SK-N-SH (cell line): ENCODE measurements at regions not wholly inside any gene's neighbourhood (a gene's known extent, or its start where the extent isn't known, plus 50 kb on each side); places are given as distances from the start of the nearest gene placed in this dataset.

Source experiments
- EP300 ChIP-seq, 2 experiments: IDR thresholded peaks; 2 replicates each; pipeline versions ENCODE4 v1.4.0 to v1.6.1; 2012; ENCODE audit warnings: borderline replicate concordance in 1 of 2, low read depth in 1 of 2, low read length in 1 of 2
- JUND ChIP-seq: IDR thresholded peaks from 2 replicates; pipeline ENCODE4 v1.4.0; 2012
- RAD21 ChIP-seq: IDR thresholded peaks from 2 replicates; pipeline ENCODE4 v1.6.1; 2012; ENCODE audit warnings: mild to moderate bottlenecking, low read length
- SIN3A ChIP-seq: IDR thresholded peaks from 2 replicates; pipeline ENCODE4 v1.6.1; 2012; ENCODE audit warnings: low read depth, mild to moderate bottlenecking, low read length, moderate library complexity, borderline replicate concordance
- SMC3 ChIP-seq: IDR thresholded peaks from 2 replicates; pipeline ENCODE4 v1.6.1; 2012; ENCODE audit warnings: low read depth, low read length, improper control_type of control experiment
- TAF1 ChIP-seq: IDR thresholded peaks from 2 replicates; pipeline ENCODE4 v1.6.1; 2012; ENCODE audit warnings: low read depth, mild to moderate bottlenecking, low read length, moderate library complexity, borderline replicate concordance
- TF ChIP-seq, protein P1 (sequence below): fragments of 200-600 bp; sonication (generic); IDR thresholded peaks from 2 replicates; pipeline ENCODE4 v1.6.1; 2017; ENCODE audit warnings: antibody characterized with exemption, mild to moderate bottlenecking, moderate library complexity
- TF ChIP-seq, protein P2 (sequence below): IDR thresholded peaks from 2 replicates; pipeline ENCODE4 v1.4.0; 2012; ENCODE audit warnings: low read depth

DNA sequence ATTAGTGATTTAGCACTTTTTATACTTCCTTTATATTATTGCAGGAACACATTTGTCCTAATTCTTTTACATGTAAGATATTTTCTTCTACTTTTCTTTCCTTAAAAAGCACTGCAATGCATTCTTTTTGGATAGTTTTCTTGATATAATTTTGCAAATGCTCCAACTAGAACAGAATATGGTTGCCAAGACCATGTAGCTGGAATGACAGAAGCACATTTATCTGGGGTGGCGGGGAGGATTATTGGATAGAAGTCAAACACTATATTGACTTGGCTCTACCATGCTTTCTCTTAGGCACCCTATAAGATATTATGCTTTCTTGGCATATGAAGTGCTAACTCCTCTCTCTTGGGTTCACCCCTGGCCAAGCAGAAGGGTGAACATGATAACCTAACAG, 983.5 kb downstream of the FAT4 start:
- TF ChIP-seq SIN3A (no peak), EP300 (IDR thresholded peaks at IDR 0.05; ENCODE audit: borderline replicate concordance in 1 of 2, low read depth in 1 of 2, low read length in 1 of 2) (no peak), SMC3 (no peak), JUND (no peak), RAD21 (no peak), TAF1 (no peak)
- TF ChIP-seq, protein P1, sequence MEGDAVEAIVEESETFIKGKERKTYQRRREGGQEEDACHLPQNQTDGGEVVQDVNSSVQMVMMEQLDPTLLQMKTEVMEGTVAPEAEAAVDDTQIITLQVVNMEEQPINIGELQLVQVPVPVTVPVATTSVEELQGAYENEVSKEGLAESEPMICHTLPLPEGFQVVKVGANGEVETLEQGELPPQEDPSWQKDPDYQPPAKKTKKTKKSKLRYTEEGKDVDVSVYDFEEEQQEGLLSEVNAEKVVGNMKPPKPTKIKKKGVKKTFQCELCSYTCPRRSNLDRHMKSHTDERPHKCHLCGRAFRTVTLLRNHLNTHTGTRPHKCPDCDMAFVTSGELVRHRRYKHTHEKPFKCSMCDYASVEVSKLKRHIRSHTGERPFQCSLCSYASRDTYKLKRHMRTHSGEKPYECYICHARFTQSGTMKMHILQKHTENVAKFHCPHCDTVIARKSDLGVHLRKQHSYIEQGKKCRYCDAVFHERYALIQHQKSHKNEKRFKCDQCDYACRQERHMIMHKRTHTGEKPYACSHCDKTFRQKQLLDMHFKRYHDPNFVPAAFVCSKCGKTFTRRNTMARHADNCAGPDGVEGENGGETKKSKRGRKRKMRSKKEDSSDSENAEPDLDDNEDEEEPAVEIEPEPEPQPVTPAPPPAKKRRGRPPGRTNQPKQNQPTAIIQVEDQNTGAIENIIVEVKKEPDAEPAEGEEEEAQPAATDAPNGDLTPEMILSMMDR, result no peak
- TF ChIP-seq, protein P2, sequence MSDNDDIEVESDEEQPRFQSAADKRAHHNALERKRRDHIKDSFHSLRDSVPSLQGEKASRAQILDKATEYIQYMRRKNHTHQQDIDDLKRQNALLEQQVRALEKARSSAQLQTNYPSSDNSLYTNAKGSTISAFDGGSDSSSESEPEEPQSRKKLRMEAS, result no peak
